ENCODE measurements at regions not wholly inside any gene's neighbourhood (a gene's known extent, or its start where the extent isn't known, plus 50 kb on each side); places are given as distances from the start of the nearest gene placed in this dataset.
"Not testable (repeated sequence)": the region's sequence is repeated elsewhere in the genome, so short reads cannot be mapped to it uniquely, and the experiment has no call there.

DNA sequence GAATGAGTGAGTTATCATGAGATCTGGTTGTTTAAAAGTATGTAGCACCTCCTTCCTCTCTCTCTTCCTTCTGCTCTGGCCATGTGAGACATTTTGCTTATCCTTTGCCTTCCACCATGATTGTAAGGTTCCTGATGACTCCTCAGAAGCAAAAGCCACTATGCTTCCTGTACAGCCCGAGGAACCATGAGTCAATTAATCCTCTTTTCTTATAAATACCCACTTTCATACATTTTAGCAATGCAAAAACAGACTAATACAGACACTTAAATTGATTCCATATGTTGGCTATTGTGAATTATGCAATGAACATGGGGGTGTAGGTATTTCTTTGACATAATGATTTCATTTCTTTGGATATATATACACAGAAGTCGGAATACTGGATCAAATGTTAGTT, 792.8 kb upstream of the EYS start:
- H3K4me3 ChIP-seq, result no peak overlapping the region
- intact Hi-C loops (cut with DNase I), result no loop called here
- no peaks in the 10 kb centered on the region for H3K9me3 ChIP-seq (replicated peaks in 1 of 3)
- DNase-seq, result no peak
- no peaks in the 10 kb centered on the region for H3K4me1 ChIP-seq (replicated peaks in 1 of 2)
- WGBS, 4 donors, result 83 to 91% (median 85%) methylated on average over 2 of the region's 2 CpGs
- H3K27me3 ChIP-seq, result no peaks in the 10 kb centered on the region
- H3K27ac ChIP-seq, result no peak overlapping the region
- H3K36me3 ChIP-seq (replicated peaks in 1 of 2), result no peaks in the 10 kb centered on the region
- TF ChIP-seq, protein P1, sequence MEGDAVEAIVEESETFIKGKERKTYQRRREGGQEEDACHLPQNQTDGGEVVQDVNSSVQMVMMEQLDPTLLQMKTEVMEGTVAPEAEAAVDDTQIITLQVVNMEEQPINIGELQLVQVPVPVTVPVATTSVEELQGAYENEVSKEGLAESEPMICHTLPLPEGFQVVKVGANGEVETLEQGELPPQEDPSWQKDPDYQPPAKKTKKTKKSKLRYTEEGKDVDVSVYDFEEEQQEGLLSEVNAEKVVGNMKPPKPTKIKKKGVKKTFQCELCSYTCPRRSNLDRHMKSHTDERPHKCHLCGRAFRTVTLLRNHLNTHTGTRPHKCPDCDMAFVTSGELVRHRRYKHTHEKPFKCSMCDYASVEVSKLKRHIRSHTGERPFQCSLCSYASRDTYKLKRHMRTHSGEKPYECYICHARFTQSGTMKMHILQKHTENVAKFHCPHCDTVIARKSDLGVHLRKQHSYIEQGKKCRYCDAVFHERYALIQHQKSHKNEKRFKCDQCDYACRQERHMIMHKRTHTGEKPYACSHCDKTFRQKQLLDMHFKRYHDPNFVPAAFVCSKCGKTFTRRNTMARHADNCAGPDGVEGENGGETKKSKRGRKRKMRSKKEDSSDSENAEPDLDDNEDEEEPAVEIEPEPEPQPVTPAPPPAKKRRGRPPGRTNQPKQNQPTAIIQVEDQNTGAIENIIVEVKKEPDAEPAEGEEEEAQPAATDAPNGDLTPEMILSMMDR (IDR thresholded peaks at IDR 0.05), result no peak
- no peak for TF ChIP-seq POLR2A (IDR thresholded peaks at IDR 0.05)

- Histone ChIP-seq H3K4me1 (replicated peaks in 1 of 2) (no peaks in the 10 kb centered on the region), H3K27me3 (no peaks in the 10 kb centered on the region), H3K9me3 (replicated peaks in 1 of 3) (no peaks in the 10 kb centered on the region), H3K27ac (no peak overlapping the region), H3K4me3 (no peak overlapping the region), H3K36me3 (replicated peaks in 1 of 2) (no peaks in the 10 kb centered on the region)
- DNase-seq, result no peak
- TF ChIP-seq POLR2A (IDR thresholded peaks at IDR 0.05), result no peak
- TF ChIP-seq, protein P1 (IDR thresholded peaks at IDR 0.05), result peak in 5 of 6 experiments; percentile 14 to 33 (median 29)
- WGBS, 4 donors, result 25 to 38% (median 30%) methylated on average over 2 of the region's 2 CpGs
- intact Hi-C loops (cut with DNase I), result no loop called here
Observed at GRCh38 chr6:66496659-66497058, 789.6 kb upstream of the EYS start.

DNA sequence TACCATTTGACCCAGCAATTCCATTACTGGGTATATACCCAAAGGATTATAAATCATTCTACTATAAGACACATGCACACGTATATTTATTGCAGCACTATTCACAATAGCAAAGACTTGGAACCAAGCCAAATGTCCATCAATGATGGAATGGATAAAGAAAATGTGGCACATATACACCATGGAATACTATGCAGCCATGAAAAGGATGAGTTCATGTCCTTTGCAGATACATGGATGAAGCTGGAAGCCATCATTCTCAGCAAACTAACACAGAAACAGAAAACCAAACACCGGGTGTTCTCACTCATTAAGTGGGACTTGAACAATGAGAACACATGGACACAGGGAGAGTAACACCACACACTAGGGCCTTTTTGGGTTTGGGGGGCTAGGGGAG, 787.6 kb upstream of the EYS start:
- intact Hi-C loops (cut with DNase I), result not testable (repeated sequence)
- WGBS, 4 donors, result 84 to 93% (median 92%) methylated on average over 2 of the region's 2 CpGs

GRCh38 chr6:66489269-66489987, 782.4 kb upstream of the EYS start:
- intact Hi-C loops (cut with DNase I), result no loop called here
- no peak overlapping the region for H3K4me3 ChIP-seq
- H3K4me1 ChIP-seq (replicated peaks in 1 of 2), result no peaks in the 10 kb centered on the region
- H3K9me3 ChIP-seq (replicated peaks in 1 of 3), result no peaks in the 10 kb centered on the region
- no peak overlapping the region for H3K27ac ChIP-seq
- WGBS, 4 donors, result 69 to 82% (median 70%) methylated on average over 6 to 9 of the region's 9 CpGs
- H3K36me3 ChIP-seq (replicated peaks in 1 of 2), result no peaks in the 10 kb centered on the region
- no peaks in the 10 kb centered on the region for H3K27me3 ChIP-seq
- no peak for DNase-seq
- no peak for TF ChIP-seq POLR2A (IDR thresholded peaks at IDR 0.05)
- TF ChIP-seq, protein P1 (IDR thresholded peaks at IDR 0.05), result no peak

More for the DNA sequence above, 787.6 kb upstream of the EYS start:
- not testable (repeated sequence) for H3K36me3 ChIP-seq (replicated peaks in 1 of 2); DNase-seq; H3K9me3 ChIP-seq (replicated peaks in 1 of 3); H3K4me3 ChIP-seq; H3K27me3 ChIP-seq; H3K27ac ChIP-seq; H3K4me1 ChIP-seq (replicated peaks in 1 of 2)

- no peak for TF ChIP-seq POLR2A (IDR thresholded peaks at IDR 0.05)
- TF ChIP-seq, protein P1 (IDR thresholded peaks at IDR 0.05), result no peak
- WGBS, 4 donors, result 76 to 89% (median 86%) methylated on average over 5 to 8 of the region's 8 CpGs
- H3K9me3 ChIP-seq (replicated peaks in 1 of 3), result no peaks in the 10 kb centered on the region
Observed at GRCh38 chr6:66481216-66481615, 774.2 kb upstream of the EYS start.

More at GRCh38 chr6:66481216-66481615, 774.2 kb upstream of the EYS start:
- no peak for DNase-seq
- H3K27ac ChIP-seq, result no peak overlapping the region
- H3K4me1 ChIP-seq (replicated peaks in 1 of 2), result no peaks in the 10 kb centered on the region
- intact Hi-C loops (cut with DNase I), result no loop called here
- H3K27me3 ChIP-seq, result no peaks in the 10 kb centered on the region
- no peaks in the 10 kb centered on the region for H3K36me3 ChIP-seq (replicated peaks in 1 of 2)
- H3K4me3 ChIP-seq, result no peak overlapping the region
